Liver (tissue), 8 donors: ENCODE measurements at regions not wholly inside any gene's neighbourhood (a gene's known extent, or its start where the extent isn't known, plus 50 kb on each side); places are given as distances from the start of the nearest gene placed in this dataset.

Experiments
- DNase-seq: peaks from one replicate; pipeline ENCODE4 v3.0.0-alpha.2; 2017; ENCODE audit warnings: low spot score
- H3K27ac ChIP-seq, 2 donors: one replicate each; pipeline ENCODE4 v1.7.0; 2013; ENCODE audit warnings: inconsistent platforms in 2 of 2, low read length in 2 of 2, control low read depth in 1 of 2, low read depth in 1 of 2, mild to moderate bottlenecking in 1 of 2
- H3K27me3 ChIP-seq, 4 donors: one replicate each; pipeline versions ENCODE4 v1.6.1 to v1.7.0; 2013; ENCODE audit warnings: low read length in 3 of 4, inconsistent platforms in 1 of 4, mild to moderate bottlenecking in 1 of 4, moderate library complexity in 1 of 4; ENCODE audit not compliant: control insufficient read depth in 4 of 4, insufficient read depth in 4 of 4
- H3K36me3 ChIP-seq, 4 donors: one replicate each; pipeline versions ENCODE4 v1.6.1 to v1.7.0; 2013; ENCODE audit warnings: low read length in 3 of 4, mild to moderate bottlenecking in 3 of 4, low read depth in 1 of 4, moderate library complexity in 1 of 4; ENCODE audit not compliant: control insufficient read depth in 4 of 4, insufficient read depth in 3 of 4
- H3K4me1 ChIP-seq, 4 donors: one replicate each; pipeline versions ENCODE4 v1.6.1 to v1.7.0; 2013; ENCODE audit warnings: low read length in 3 of 4, mild to moderate bottlenecking in 3 of 4, moderate library complexity in 1 of 4; ENCODE audit not compliant: control insufficient read depth in 4 of 4, insufficient read depth in 4 of 4
- H3K4me3 ChIP-seq, 3 donors: one replicate each; pipeline versions ENCODE4 v1.6.1 to v1.7.0; 2013; ENCODE audit warnings: low read length in 3 of 3, control low read depth in 1 of 3, low read depth in 1 of 3, mild to moderate bottlenecking in 1 of 3
- H3K9ac ChIP-seq, 2 donors: one replicate each; pipeline ENCODE4 v1.7.0; 2013; ENCODE audit warnings: low read length in 2 of 2, mild to moderate bottlenecking in 2 of 2, moderate library complexity in 2 of 2, control low read depth in 1 of 2, low read depth in 1 of 2
- H3K9me3 ChIP-seq, 4 donors: one replicate each; pipeline versions ENCODE4 v1.6.1 to v1.7.0; 2013; ENCODE audit warnings: low read length in 3 of 4; ENCODE audit not compliant: control insufficient read depth in 4 of 4
- ATF3 ChIP-seq: IDR thresholded peaks from 2 replicates; pipeline ENCODE4 v1.6.1; 2016; ENCODE audit warnings: antibody characterized with exemption
- CTCF ChIP-seq: fragments of 150-350 bp; IDR thresholded peaks from 2 replicates; pipeline ENCODE4 v1.5.1; 2017; ENCODE audit warnings: improper control_type of control experiment, low read depth, low read length; ENCODE audit not compliant: missing input control
- EGR1 ChIP-seq, 2 donors: IDR thresholded peaks; 2 replicates each; pipeline ENCODE4 v1.6.1; 2016 to 2018; ENCODE audit warnings: antibody characterized with exemption in 2 of 2, low read depth in 2 of 2
- FOXA1 ChIP-seq: IDR thresholded peaks from 2 replicates; pipeline ENCODE4 v1.6.1; 2016; ENCODE audit warnings: antibody characterized with exemption
- FOXA2 ChIP-seq: IDR thresholded peaks from 2 replicates; pipeline ENCODE4 v1.6.1; 2016; ENCODE audit warnings: antibody characterized with exemption
- GABPA ChIP-seq, 2 donors: IDR thresholded peaks in 1 of 2; conservative IDR thresholded peaks in 1 of 2; 2 replicates each; pipeline ENCODE4 v1.6.1; 2016; ENCODE audit warnings: antibody characterized with exemption in 2 of 2, mild to moderate bottlenecking in 1 of 2, moderate library complexity in 1 of 2
- HNF4A ChIP-seq, 2 donors: conservative IDR thresholded peaks; 2 replicates each; pipeline ENCODE4 v1.6.1; 2016; ENCODE audit warnings: antibody characterized with exemption in 2 of 2, mild to moderate bottlenecking in 2 of 2
- HNF4G ChIP-seq: IDR thresholded peaks from 2 replicates; pipeline ENCODE4 v1.6.1; 2016; ENCODE audit warnings: antibody characterized with exemption
- JUND ChIP-seq, 2 donors: IDR thresholded peaks; 2 replicates each; pipeline ENCODE4 v1.6.1; 2016; ENCODE audit warnings: antibody characterized with exemption in 2 of 2
- MAX ChIP-seq: IDR thresholded peaks from 2 replicates; pipeline ENCODE4 v1.6.1; 2016; ENCODE audit warnings: antibody characterized with exemption
- NR2F2 ChIP-seq: IDR thresholded peaks from 2 replicates; pipeline ENCODE4 v1.6.1; 2016; ENCODE audit warnings: antibody characterized with exemption
- RAD21 ChIP-seq, 2 donors: IDR thresholded peaks; 2 replicates each; pipeline ENCODE4 v1.6.1; 2016; ENCODE audit warnings: antibody characterized with exemption in 2 of 2, mild to moderate bottlenecking in 2 of 2
- REST ChIP-seq: IDR thresholded peaks from 2 replicates; pipeline ENCODE4 v1.6.1; 2016; ENCODE audit warnings: antibody characterized with exemption, mild to moderate bottlenecking
- RXRA ChIP-seq, 2 donors: IDR thresholded peaks; 2 replicates each; pipeline ENCODE4 v1.6.1; 2017 to 2018; ENCODE audit warnings: antibody characterized with exemption in 2 of 2, mild to moderate bottlenecking in 1 of 2
- SP1 ChIP-seq: IDR thresholded peaks from 2 replicates; pipeline ENCODE4 v1.6.1; 2018; ENCODE audit warnings: antibody characterized with exemption, mild to moderate bottlenecking
- TAF1 ChIP-seq: conservative IDR thresholded peaks from 2 replicates; pipeline ENCODE4 v1.6.1; 2016; ENCODE audit warnings: antibody characterized with exemption, mild to moderate bottlenecking
- YY1 ChIP-seq: IDR thresholded peaks from 2 replicates; pipeline ENCODE4 v1.6.1; 2016; ENCODE audit warnings: antibody characterized with exemption, mild to moderate bottlenecking
- ZBTB33 ChIP-seq: IDR thresholded peaks from 2 replicates; pipeline ENCODE4 v1.6.1; 2016; ENCODE audit warnings: antibody characterized with exemption
- WGBS: extraction: QIAGEN DNeasy Blood & Tissue Kit; methylation state at CpG from one replicate; pipeline ENCODE4 v1.1.7; 2013; 5-methylcytosine and 5-hydroxymethylcytosine counted together
- donor health status: healthy.
- donor health status: healthy.
- donor health status: healthy.
- donor health status: healthy.
- donor health status: healthy.

GRCh38 chr4:153901220-153901619, 112.3 kb upstream of the SFRP2 start:
- H3K27me3 ChIP-seq = no peaks in the 10 kb centered on the region
- H3K36me3 ChIP-seq = no peaks in the 10 kb centered on the region
- peaks cover 0 to 3% (median 0%) of the 10 kb centered on the region in 4 donors for H3K9me3 ChIP-seq
- no peaks in the 10 kb centered on the region for H3K4me1 ChIP-seq
- H3K9ac ChIP-seq = no peak overlapping the region
- no peak for TF ChIP-seq YY1
- no peak overlapping the region for H3K4me3 ChIP-seq
- DNase-seq = no peak
- 73% methylated on average over 2 of the region's 2 CpGs for WGBS
- H3K27ac ChIP-seq = no peak overlapping the region

- WGBS = 70% methylated on average over 6 of the region's 6 CpGs
- Histone ChIP-seq H3K4me1 (no peaks in the 10 kb centered on the region), H3K9ac (no peak overlapping the region), H3K9me3 (peaks cover 0 to 3% (median 0%) of the 10 kb centered on the region in 4 donors), H3K27me3 (no peaks in the 10 kb centered on the region), H3K36me3 (no peaks in the 10 kb centered on the region), H3K4me3 (no peak overlapping the region), H3K27ac (no peak overlapping the region)
- TF ChIP-seq EGR1 (IDR thresholded peaks at IDR 0.05; ENCODE audit: low read depth in 2 of 2) (no peak), RAD21 (IDR thresholded peaks at IDR 0.05) (no peak), MAX (no peak), GABPA (IDR thresholded peaks at IDR 0.05 in 1 of 2, conservative IDR thresholded peaks at IDR 0.05 in 1 of 2) (no peak), ZBTB33 (no peak), RXRA (IDR thresholded peaks at IDR 0.05) (no peak), FOXA2 (no peak), SP1 (no peak)
- no peak for DNase-seq
These were observed 111.5 kb upstream of the SFRP2 start for GRCh38 chr4:153900426-153900825.

- Histone ChIP-seq H3K27me3 (no peaks in the 10 kb centered on the region), H3K4me3 (no peak overlapping the region), H3K4me1 (no peaks in the 10 kb centered on the region), H3K36me3 (no peaks in the 10 kb centered on the region), H3K9ac (no peak overlapping the region), H3K9me3 (no peaks in the 10 kb centered on the region), H3K27ac (no peak overlapping the region)
- 71% methylated on average over 4 of the region's 4 CpGs for WGBS
- TF ChIP-seq HNF4G = no peak
- no peak for TF ChIP-seq ATF3
- no peak for TF ChIP-seq HNF4A (conservative IDR thresholded peaks at IDR 0.05)
- TF ChIP-seq NR2F2 = no peak
- no peak for TF ChIP-seq REST
- no peak for TF ChIP-seq ZBTB33
- TF ChIP-seq CTCF = no peak
- TF ChIP-seq RXRA (IDR thresholded peaks at IDR 0.05) = no peak
- TF ChIP-seq JUND (IDR thresholded peaks at IDR 0.05) = no peak
- no peak for TF ChIP-seq GABPA (IDR thresholded peaks at IDR 0.05 in 1 of 2, conservative IDR thresholded peaks at IDR 0.05 in 1 of 2)
- no peak for TF ChIP-seq TAF1
- no peak for TF ChIP-seq EGR1 (IDR thresholded peaks at IDR 0.05; ENCODE audit: low read depth in 2 of 2)
- TF ChIP-seq RAD21 (IDR thresholded peaks at IDR 0.05) = no peak
- TF ChIP-seq MAX = no peak
- TF ChIP-seq SP1 = no peak
- no peak for TF ChIP-seq YY1
- TF ChIP-seq FOXA1 = no peak
- no peak for TF ChIP-seq FOXA2
- no peak for DNase-seq
These were observed 101.9 kb upstream of the SFRP2 start for GRCh38 chr4:153890761-153891160.
